GM23248 (cell line): ENCODE measurements at regions not wholly inside any gene's neighbourhood (a gene's known extent, or its start where the extent isn't known, plus 50 kb on each side); places are given as distances from the start of the nearest gene placed in this dataset.

Experiments
- EZH2 ChIP-seq: fragments of 200-600 bp; sonication (generic); IDR thresholded peaks from 2 replicates; pipeline ENCODE4 v1.6.1; 2018; ENCODE audit warnings: antibody characterized with exemption, mild to moderate bottlenecking; ENCODE audit not compliant: insufficient read depth, poor library complexity, severe bottlenecking
- EZH2phosphoT487 ChIP-seq: fragments of 200-600 bp; sonication (generic); IDR thresholded peaks from 2 replicates; pipeline ENCODE4 v1.6.1; 2018; ENCODE audit warnings: antibody characterized with exemption, moderate library complexity, mild to moderate bottlenecking, low read depth; ENCODE audit not compliant: insufficient read depth

GRCh38 chr5:152332716-152333460, 72.2 kb downstream of the NMUR2 start:
- TF ChIP-seq EZH2 = no peak
- no peak for TF ChIP-seq EZH2phosphoT487
